ENCODE measurements at regions not wholly inside any gene's neighbourhood (a gene's known extent, or its start where the extent isn't known, plus 50 kb on each side); places are given as distances from the start of the nearest gene placed in this dataset.

DNA sequence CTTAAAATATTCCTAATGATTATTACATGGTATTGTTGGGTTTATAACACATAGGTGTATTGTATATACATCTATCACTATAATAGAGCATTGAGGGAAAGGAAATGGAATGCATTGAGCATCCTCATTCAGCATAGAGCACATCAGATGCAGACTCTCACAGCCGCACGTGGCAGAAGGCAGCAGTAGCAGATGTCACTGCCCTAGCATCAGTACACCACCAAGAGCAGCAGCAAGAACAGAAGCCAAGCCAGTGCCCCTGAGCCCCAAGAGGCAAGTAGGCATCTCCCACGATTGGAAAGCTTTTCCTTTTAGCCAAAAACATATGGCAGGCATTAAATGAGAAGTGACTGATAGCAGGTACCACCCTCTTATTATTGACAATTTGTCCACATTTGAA is 510.0 kb downstream of the TNS3 start:
- TF ChIP-seq, protein P1, sequence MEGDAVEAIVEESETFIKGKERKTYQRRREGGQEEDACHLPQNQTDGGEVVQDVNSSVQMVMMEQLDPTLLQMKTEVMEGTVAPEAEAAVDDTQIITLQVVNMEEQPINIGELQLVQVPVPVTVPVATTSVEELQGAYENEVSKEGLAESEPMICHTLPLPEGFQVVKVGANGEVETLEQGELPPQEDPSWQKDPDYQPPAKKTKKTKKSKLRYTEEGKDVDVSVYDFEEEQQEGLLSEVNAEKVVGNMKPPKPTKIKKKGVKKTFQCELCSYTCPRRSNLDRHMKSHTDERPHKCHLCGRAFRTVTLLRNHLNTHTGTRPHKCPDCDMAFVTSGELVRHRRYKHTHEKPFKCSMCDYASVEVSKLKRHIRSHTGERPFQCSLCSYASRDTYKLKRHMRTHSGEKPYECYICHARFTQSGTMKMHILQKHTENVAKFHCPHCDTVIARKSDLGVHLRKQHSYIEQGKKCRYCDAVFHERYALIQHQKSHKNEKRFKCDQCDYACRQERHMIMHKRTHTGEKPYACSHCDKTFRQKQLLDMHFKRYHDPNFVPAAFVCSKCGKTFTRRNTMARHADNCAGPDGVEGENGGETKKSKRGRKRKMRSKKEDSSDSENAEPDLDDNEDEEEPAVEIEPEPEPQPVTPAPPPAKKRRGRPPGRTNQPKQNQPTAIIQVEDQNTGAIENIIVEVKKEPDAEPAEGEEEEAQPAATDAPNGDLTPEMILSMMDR (IDR thresholded peaks at IDR 0.05) = no peak
- TF ChIP-seq POLR2A (IDR thresholded peaks at IDR 0.05) = no peak
